HEK293 (cell line): ENCODE measurements at regions not wholly inside any gene's neighbourhood (a gene's known extent, or its start where the extent isn't known, plus 50 kb on each side); places are given as distances from the start of the nearest gene placed in this dataset.

Source experiments
- ZEB2 ChIP-seq: fragments of 450-650 bp; formaldehyde crosslinking; IDR thresholded peaks from 2 replicates; pipeline ENCODE4 v1.5.1; 2016; ENCODE audit warnings: missing biosample characterization, missing genetic modification characterization
- ZNF169 ChIP-seq: fragments of 450-650 bp; formaldehyde crosslinking; IDR thresholded peaks from 2 replicates; pipeline ENCODE4 v1.5.1; 2016; ENCODE audit warnings: missing biosample characterization, missing genetic modification characterization
- ZNF214 ChIP-seq: fragments of 450-650 bp; formaldehyde crosslinking; IDR thresholded peaks from 2 replicates; pipeline ENCODE4 v1.5.1; 2017; ENCODE audit warnings: missing biosample characterization, mild to moderate bottlenecking, missing genetic modification characterization, borderline replicate concordance
- ZNF660 ChIP-seq: fragments of 450-650 bp; IDR thresholded peaks from 2 replicates; pipeline ENCODE4 v1.5.1; 2018; ENCODE audit warnings: missing biosample characterization, mild to moderate bottlenecking, missing genetic modification characterization
- ZNF747 ChIP-seq: fragments of 450-650 bp; formaldehyde crosslinking; IDR thresholded peaks from 2 replicates; pipeline ENCODE4 v1.5.1; 2016; ENCODE audit warnings: missing biosample characterization, missing genetic modification characterization
- TF ChIP-seq, protein P1 (sequence below): IDR thresholded peaks from 2 replicates; pipeline ENCODE4 v1.6.1; 2011; ENCODE audit warnings: mild to moderate bottlenecking, low read depth, low read length, borderline replicate concordance
- TF ChIP-seq, protein P2 (sequence below): fragments of 450-650 bp; formaldehyde crosslinking; IDR thresholded peaks from 2 replicates; pipeline ENCODE4 v1.5.1; 2016; ENCODE audit warnings: missing biosample characterization, missing genetic modification characterization

DNA sequence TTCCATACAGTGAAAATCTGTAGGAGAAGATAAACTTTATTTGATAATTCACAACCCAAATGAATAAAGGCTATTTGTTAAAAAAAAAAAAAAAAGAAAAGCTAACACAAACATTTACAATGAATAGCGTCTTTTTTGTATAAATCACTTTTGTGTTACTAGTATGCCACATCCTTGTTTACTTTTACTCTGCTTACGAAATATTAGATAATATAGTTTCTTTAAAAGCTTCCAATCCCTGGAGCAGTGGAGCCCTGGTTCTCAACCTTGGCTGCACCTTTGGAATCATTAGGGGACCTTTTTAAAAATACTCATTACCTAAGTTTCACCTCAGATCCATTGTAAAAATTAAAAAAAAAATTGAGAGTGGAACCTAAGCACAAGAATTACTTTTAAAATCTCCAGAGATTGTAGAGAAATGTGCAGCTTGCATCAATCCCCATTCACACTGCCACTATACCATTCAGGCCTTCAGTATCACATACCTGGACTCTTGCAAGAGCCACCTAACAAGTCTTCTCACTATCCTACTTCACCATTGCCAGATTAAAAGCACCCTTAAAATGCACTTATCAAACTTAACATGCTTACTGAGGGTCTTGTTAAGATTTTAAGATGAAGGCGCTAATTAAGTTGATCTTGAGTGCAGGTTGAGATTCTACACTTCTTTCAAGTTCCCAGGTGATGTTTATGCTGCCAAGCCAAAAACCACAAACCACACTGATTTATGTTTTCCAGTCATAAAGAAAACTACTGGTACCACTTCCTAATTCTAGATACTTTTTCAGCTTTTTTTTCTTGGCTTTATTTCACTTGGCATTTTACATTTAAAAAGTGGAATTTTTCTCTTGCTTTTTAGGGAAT is 59.7 kb upstream of the ZC3H15 start:
- TF ChIP-seq, protein P1, sequence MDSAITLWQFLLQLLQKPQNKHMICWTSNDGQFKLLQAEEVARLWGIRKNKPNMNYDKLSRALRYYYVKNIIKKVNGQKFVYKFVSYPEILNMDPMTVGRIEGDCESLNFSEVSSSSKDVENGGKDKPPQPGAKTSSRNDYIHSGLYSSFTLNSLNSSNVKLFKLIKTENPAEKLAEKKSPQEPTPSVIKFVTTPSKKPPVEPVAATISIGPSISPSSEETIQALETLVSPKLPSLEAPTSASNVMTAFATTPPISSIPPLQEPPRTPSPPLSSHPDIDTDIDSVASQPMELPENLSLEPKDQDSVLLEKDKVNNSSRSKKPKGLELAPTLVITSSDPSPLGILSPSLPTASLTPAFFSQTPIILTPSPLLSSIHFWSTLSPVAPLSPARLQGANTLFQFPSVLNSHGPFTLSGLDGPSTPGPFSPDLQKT: no peak
- no peak for TF ChIP-seq ZEB2
- TF ChIP-seq, protein P2, sequence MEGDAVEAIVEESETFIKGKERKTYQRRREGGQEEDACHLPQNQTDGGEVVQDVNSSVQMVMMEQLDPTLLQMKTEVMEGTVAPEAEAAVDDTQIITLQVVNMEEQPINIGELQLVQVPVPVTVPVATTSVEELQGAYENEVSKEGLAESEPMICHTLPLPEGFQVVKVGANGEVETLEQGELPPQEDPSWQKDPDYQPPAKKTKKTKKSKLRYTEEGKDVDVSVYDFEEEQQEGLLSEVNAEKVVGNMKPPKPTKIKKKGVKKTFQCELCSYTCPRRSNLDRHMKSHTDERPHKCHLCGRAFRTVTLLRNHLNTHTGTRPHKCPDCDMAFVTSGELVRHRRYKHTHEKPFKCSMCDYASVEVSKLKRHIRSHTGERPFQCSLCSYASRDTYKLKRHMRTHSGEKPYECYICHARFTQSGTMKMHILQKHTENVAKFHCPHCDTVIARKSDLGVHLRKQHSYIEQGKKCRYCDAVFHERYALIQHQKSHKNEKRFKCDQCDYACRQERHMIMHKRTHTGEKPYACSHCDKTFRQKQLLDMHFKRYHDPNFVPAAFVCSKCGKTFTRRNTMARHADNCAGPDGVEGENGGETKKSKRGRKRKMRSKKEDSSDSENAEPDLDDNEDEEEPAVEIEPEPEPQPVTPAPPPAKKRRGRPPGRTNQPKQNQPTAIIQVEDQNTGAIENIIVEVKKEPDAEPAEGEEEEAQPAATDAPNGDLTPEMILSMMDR (tag by site-specific recombination): no peak
- no peak for TF ChIP-seq ZNF214 (tag by site-specific recombination)
- TF ChIP-seq ZNF747 (tag by site-specific recombination): no peak
- TF ChIP-seq ZNF660 (tag by site-specific recombination): no peak
- TF ChIP-seq ZNF169 (tag by site-specific recombination): no peak
